IMR-90 (cell line): ENCODE measurements at regions not wholly inside any gene's neighbourhood (a gene's known extent, or its start where the extent isn't known, plus 50 kb on each side); places are given as distances from the start of the nearest gene placed in this dataset.

Experiments used
- CTCF ChIP-seq: conservative IDR thresholded peaks from 2 replicates; pipeline ENCODE4 v1.5.1; 2012; ENCODE audit warnings: mild to moderate bottlenecking, low read depth, low read length, improper control_type of control experiment
- MAZ ChIP-seq: IDR thresholded peaks from 2 replicates; pipeline ENCODE4 v1.6.1; 2012; ENCODE audit warnings: low read depth, mild to moderate bottlenecking, low read length, improper control_type of control experiment, moderate library complexity, borderline replicate concordance
- NFE2L2 ChIP-seq: fragments of 150-350 bp; IDR thresholded peaks from 2 replicates; pipeline ENCODE4 v1.6.1; 2016; ENCODE audit warnings: low read depth, mild to moderate bottlenecking, low read length
- POLR2A ChIP-seq: IDR thresholded peaks from 2 replicates; pipeline ENCODE4 v1.6.1; 2012; ENCODE audit warnings: mild to moderate bottlenecking, low read depth, low read length
- RAD21 ChIP-seq: IDR thresholded peaks from 2 replicates; pipeline ENCODE4 v1.6.1; 2012; ENCODE audit warnings: low read length, improper control_type of control experiment
- RCOR1 ChIP-seq: IDR thresholded peaks from 2 replicates; pipeline ENCODE4 v1.6.1; 2012; ENCODE audit warnings: mild to moderate bottlenecking, low read length, improper control_type of control experiment; ENCODE audit not compliant: insufficient replicate concordance
- RFX5 ChIP-seq: IDR thresholded peaks from 2 replicates; pipeline ENCODE4 v1.8.0; 2012; ENCODE audit warnings: low read depth, mild to moderate bottlenecking, low read length, moderate library complexity

- TF ChIP-seq CTCF (no peak), RAD21 (no peak), RCOR1 (no peak), NFE2L2 (no peak), POLR2A (no peak), MAZ (no peak), RFX5 (no peak)
These were observed 264.2 kb downstream of the C1D start for GRCh38 chr2:67798541-67799160.
